Endothelial cell of umbilical vein (primary cell): ENCODE measurements at regions not wholly inside any gene's neighbourhood (a gene's known extent, or its start where the extent isn't known, plus 50 kb on each side); places are given as distances from the start of the nearest gene placed in this dataset.

Experiments
- BruUV-seq: library from RNA; stranded (reverse); fragments of 400-500 nt; replicated peaks from 2 replicates; lab custom pipeline; 2021; lab: Mats Ljungman, UMichigan
- CTCF ChIA-PET: fragments of 300-600, 350-600 bp; sonication (Branson Sonifier 250); formaldehyde crosslinking; loops from one replicate; lab custom pipeline; 2021; ENCODE audit warnings: antibody characterized with exemption, inconsistent platforms; lab: Charles Lee
- POLR2A ChIA-PET: fragments of 300-600, 350-600 bp; sonication (Branson Sonifier 250); formaldehyde crosslinking; loops from one replicate; lab custom pipeline; 2021; ENCODE audit warnings: antibody characterized with exemption, inconsistent platforms; lab: Charles Lee
- DNase-seq: peaks from one replicate; pipeline ENCODE4 v3.0.0-alpha.2; 2011; ENCODE audit warnings: low read depth, low spot score
- FAIRE-seq: peaks from 2 replicates; lab custom pipeline; 2011; peaks lifted over from hg19 to GRCh38; lab: Jason Lieb, UNC
- H2AFZ ChIP-seq: 2 replicates; pipeline ENCODE4 v1.6.0; 2012; ENCODE audit warnings: low read depth, low read length, control low read depth, inconsistent platforms
- H3K27ac ChIP-seq: 2 replicates; pipeline ENCODE4 v1.5.1; 2011; ENCODE audit warnings: low read depth, mild to moderate bottlenecking, control low read depth, low read length, moderate library complexity; ENCODE audit not compliant: insufficient read depth
- H3K27me3 ChIP-seq, 2 experiments: 2 replicates each; pipeline versions ENCODE4 v1.6.0 to v1.6.1; 2011; ENCODE audit warnings: low read length in 2 of 2, mixed read lengths in 1 of 2; ENCODE audit not compliant: control insufficient read depth in 2 of 2, insufficient read depth in 2 of 2
- H3K36me3 ChIP-seq, 2 experiments: 2 replicates in 1 of 2; 3 replicates in 1 of 2; pipeline ENCODE4 v1.5.1; 2011; ENCODE audit warnings: low read length in 2 of 2, mild to moderate bottlenecking in 1 of 2, moderate library complexity in 1 of 2; ENCODE audit not compliant: control insufficient read depth in 2 of 2, insufficient read depth in 2 of 2; ENCODE audit errors: extremely low read depth in 1 of 2
- H3K4me1 ChIP-seq: 3 replicates; pipeline ENCODE4 v1.5.1; 2011; ENCODE audit warnings: mild to moderate bottlenecking, low read length; ENCODE audit not compliant: control insufficient read depth, insufficient read depth; ENCODE audit errors: extremely low read depth
- H3K4me2 ChIP-seq: 2 replicates; pipeline ENCODE4 v1.6.1; 2011; ENCODE audit warnings: low read length, control low read depth, mixed read lengths; ENCODE audit not compliant: insufficient read depth
- H3K4me3 ChIP-seq, 3 experiments: fragments of 200-600 bp in 1 of 3; sonication (generic), shearing (Covaris generic) in 1 of 3; replicated peaks in 1 of 3; 2 replicates each; pipeline ENCODE4 v1.5.1; 2011 to 2016; ENCODE audit warnings: control low read depth in 3 of 3, low read length in 3 of 3, mild to moderate bottlenecking in 2 of 3, inconsistent platforms in 1 of 3, low read depth in 1 of 3, moderate library complexity in 1 of 3; ENCODE audit not compliant: insufficient read depth in 1 of 3
- H3K79me2 ChIP-seq: 2 replicates; pipeline ENCODE4 v1.6.0; 2012; ENCODE audit warnings: low read length, inconsistent platforms; ENCODE audit not compliant: control insufficient read depth, insufficient read depth
- H3K9ac ChIP-seq: replicated peaks from 2 replicates; pipeline ENCODE3; 2011; ENCODE audit warnings: low read length, control low read depth; ENCODE audit not compliant: insufficient read depth; ENCODE audit errors: extremely low read depth
- H3K9me1 ChIP-seq: replicated peaks from 3 replicates; pipeline ENCODE4 v1.6.0; 2011; ENCODE audit warnings: mild to moderate bottlenecking, low read length; ENCODE audit not compliant: control insufficient read depth, insufficient read depth; ENCODE audit errors: extremely low read depth
- H3K9me3 ChIP-seq: replicated peaks from 2 replicates; pipeline ENCODE4 v1.5.1; 2012; ENCODE audit warnings: low read length, inconsistent platforms; ENCODE audit not compliant: control insufficient read depth, insufficient read depth
- H4K20me1 ChIP-seq: replicated peaks from 2 replicates; pipeline ENCODE3; 2011; ENCODE audit warnings: mild to moderate bottlenecking, low read length; ENCODE audit not compliant: control insufficient read depth, insufficient read depth; ENCODE audit errors: extremely low read depth
- EZH2 ChIP-seq: IDR thresholded peaks from 2 replicates; pipeline ENCODE4 v1.6.1; 2012; ENCODE audit warnings: borderline replicate concordance, low read depth, mild to moderate bottlenecking, moderate library complexity, low read length, inconsistent platforms; ENCODE audit not compliant: severe bottlenecking
- FOS ChIP-seq: IDR thresholded peaks from 2 replicates; pipeline ENCODE4 v1.6.1; 2011; ENCODE audit warnings: mild to moderate bottlenecking, low read length, moderate library complexity, borderline replicate concordance; ENCODE audit not compliant: insufficient read depth
- GATA2 ChIP-seq: IDR thresholded peaks from 2 replicates; pipeline ENCODE4 v1.7.0; 2011; ENCODE audit warnings: low read depth, mild to moderate bottlenecking, moderate library complexity, mixed read lengths, low read length; ENCODE audit not compliant: insufficient read length, insufficient read depth
- JUN ChIP-seq: IDR thresholded peaks from 2 replicates; pipeline ENCODE4 v1.6.1; 2011; ENCODE audit warnings: borderline replicate concordance, low read depth; ENCODE audit not compliant: insufficient read length, insufficient read depth
- MAX ChIP-seq: IDR thresholded peaks from 2 replicates; pipeline ENCODE4 v1.6.1; 2011; ENCODE audit not compliant: insufficient read depth, insufficient read length
- MYC ChIP-seq: IDR thresholded peaks from one replicate; pipeline ENCODE4 v1.6.1; 2011; ENCODE audit warnings: mild to moderate bottlenecking, low read depth, low read length
- POLR2A ChIP-seq: IDR thresholded peaks from 2 replicates; pipeline ENCODE4 v1.6.1; 2012; ENCODE audit warnings: low read depth, mild to moderate bottlenecking, control low read depth, low read length
- POLR2AphosphoS5 ChIP-seq: IDR thresholded peaks from 2 replicates; pipeline ENCODE4 v1.6.1; 2012; ENCODE audit warnings: low read depth, mild to moderate bottlenecking, control low read depth, low read length, moderate library complexity; ENCODE audit not compliant: insufficient read depth
- dilution Hi-C: fragments of 300-500 bp; cut with MboI; formaldehyde crosslinking; loops from one replicate; pipeline ENCODE4 v1.15.0; 2019; ENCODE audit warnings: low sequenced_read_pairs; ENCODE audit not compliant: extremely low pct_ligation_motif_present
- intact Hi-C: fragments of 100-400 bp; cut with micrococcal nuclease; formaldehyde crosslinking; loops from one replicate; pipeline ENCODE4 v1.10.0; 2022
- TF ChIP-seq, protein P1 (sequence below), 2 donors: IDR thresholded peaks; 1 replicate in 1 of 2; 2 replicates in 1 of 2; pipeline ENCODE4 v1.5.1; 2011; ENCODE audit warnings: low read length in 2 of 2, mild to moderate bottlenecking in 2 of 2, moderate library complexity in 2 of 2, control low read depth in 1 of 2, inconsistent platforms in 1 of 2, low read depth in 1 of 2; ENCODE audit not compliant: insufficient read depth in 1 of 2; ENCODE audit errors: extremely low read depth in 1 of 2

GRCh38 chr4:30865691-30866090 is 145.5 kb downstream of the PCDH7 start:
- FAIRE-seq (no peak), DNase-seq (no peak)
- TF ChIP-seq JUN (no peak), FOS (no peak), GATA2 (no peak), EZH2 (no peak), MAX (no peak), POLR2A (no peak), MYC (no peak), POLR2AphosphoS5 (no peak)
- TF ChIP-seq, protein P1, sequence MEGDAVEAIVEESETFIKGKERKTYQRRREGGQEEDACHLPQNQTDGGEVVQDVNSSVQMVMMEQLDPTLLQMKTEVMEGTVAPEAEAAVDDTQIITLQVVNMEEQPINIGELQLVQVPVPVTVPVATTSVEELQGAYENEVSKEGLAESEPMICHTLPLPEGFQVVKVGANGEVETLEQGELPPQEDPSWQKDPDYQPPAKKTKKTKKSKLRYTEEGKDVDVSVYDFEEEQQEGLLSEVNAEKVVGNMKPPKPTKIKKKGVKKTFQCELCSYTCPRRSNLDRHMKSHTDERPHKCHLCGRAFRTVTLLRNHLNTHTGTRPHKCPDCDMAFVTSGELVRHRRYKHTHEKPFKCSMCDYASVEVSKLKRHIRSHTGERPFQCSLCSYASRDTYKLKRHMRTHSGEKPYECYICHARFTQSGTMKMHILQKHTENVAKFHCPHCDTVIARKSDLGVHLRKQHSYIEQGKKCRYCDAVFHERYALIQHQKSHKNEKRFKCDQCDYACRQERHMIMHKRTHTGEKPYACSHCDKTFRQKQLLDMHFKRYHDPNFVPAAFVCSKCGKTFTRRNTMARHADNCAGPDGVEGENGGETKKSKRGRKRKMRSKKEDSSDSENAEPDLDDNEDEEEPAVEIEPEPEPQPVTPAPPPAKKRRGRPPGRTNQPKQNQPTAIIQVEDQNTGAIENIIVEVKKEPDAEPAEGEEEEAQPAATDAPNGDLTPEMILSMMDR (IDR thresholded peaks at IDR 0.05; ENCODE audit: extremely low read depth in 1 of 2, insufficient read depth in 1 of 2, low read depth in 1 of 2, low read length in 2 of 2): no peak
- no TSS peak for BruUV-seq
- Histone ChIP-seq H3K36me3 (no peaks in the 10 kb centered on the region), H3K27ac (no peak overlapping the region), H2AFZ (no peak overlapping the region), H3K27me3 (no peaks in the 10 kb centered on the region), H3K4me3 (no peak overlapping the region), H3K4me2 (no peak overlapping the region), H3K9me3 (no peaks in the 10 kb centered on the region), H4K20me1 (no peaks in the 10 kb centered on the region), H3K9me1 (no peaks in the 10 kb centered on the region), H3K9ac (no peak overlapping the region), H3K79me2 (no peaks in the 10 kb centered on the region), H3K4me1 (peaks cover 12% of the 10 kb centered on the region)
- ChIA-PET CTCF (interaction anchor here (1.3 to 1.4 kb wide), 3 partner anchors 9 to 180 kb away, joined by 4 to 6 read pairs (median 4); no protein-coding TSS in a partner anchor), POLR2A (no interaction called here)
- dilution Hi-C loops (no loop called here), intact Hi-C loops (no loop called here)
